Neural cell (in vitro differentiated cells): ENCODE measurements at regions not wholly inside any gene's neighbourhood (a gene's known extent, or its start where the extent isn't known, plus 50 kb on each side); places are given as distances from the start of the nearest gene placed in this dataset.

Source experiments
- H2AFZ ChIP-seq: fragments of 200-600, 300-800 bp; sonication (generic), shearing (Covaris generic); 2 replicates; pipeline ENCODE4 v1.6.0; 2014; ENCODE audit warnings: low read depth, mild to moderate bottlenecking, antibody characterized with exemption, low read length, moderate library complexity
- H3F3A ChIP-seq: fragments of 200-600 bp; shearing (Covaris generic); 2 replicates; pipeline ENCODE4 v1.6.1; 2016; ENCODE audit warnings: mild to moderate bottlenecking, moderate library complexity, mixed read lengths, antibody characterized with exemption, low read length; ENCODE audit not compliant: insufficient read depth, poor library complexity, severe bottlenecking
- H3K27ac ChIP-seq: fragments of 200-600, 300-800 bp; sonication (generic), shearing (Covaris generic); 2 replicates; pipeline ENCODE4 v1.5.1; 2014; ENCODE audit warnings: mild to moderate bottlenecking, low read length, moderate library complexity
- H3K27me3 ChIP-seq: fragments of 300-800, 200-600 bp; sonication (generic), shearing (Covaris generic); 2 replicates; pipeline ENCODE4 v1.6.0; 2014; ENCODE audit warnings: mild to moderate bottlenecking, low read depth, low read length, moderate library complexity; ENCODE audit not compliant: insufficient read depth
- H3K36me3 ChIP-seq: fragments of 300-800, 200-600 bp; sonication (generic), shearing (Covaris generic); 2 replicates; pipeline ENCODE4 v1.5.1; 2014; ENCODE audit warnings: mild to moderate bottlenecking, antibody characterized with exemption, low read length, moderate library complexity; ENCODE audit not compliant: insufficient read depth
- H3K4me2 ChIP-seq: fragments of 300-800, 200-600 bp; sonication (generic), shearing (Covaris generic); 2 replicates; pipeline ENCODE4 v1.6.0; 2014; ENCODE audit warnings: mild to moderate bottlenecking, low read length
- H3K4me3 ChIP-seq: fragments of 300-800, 200-600 bp; sonication (generic), shearing (Covaris generic); 2 replicates; pipeline ENCODE4 v1.5.1; 2014; ENCODE audit warnings: mild to moderate bottlenecking, low read length, moderate library complexity
- H3K79me2 ChIP-seq: fragments of 200-600 bp; shearing (Covaris generic); replicated peaks from 2 replicates; pipeline ENCODE4 v1.6.0; 2014; ENCODE audit warnings: mild to moderate bottlenecking, low read length, moderate library complexity; ENCODE audit not compliant: insufficient read depth
- H3K9ac ChIP-seq: fragments of 300-800, 200-600 bp; sonication (generic), shearing (Covaris generic); 2 replicates; pipeline ENCODE4 v1.6.1; 2016; ENCODE audit warnings: mild to moderate bottlenecking, low read length, mixed read lengths
- H3K9me2 ChIP-seq: fragments of 200-600 bp; shearing (Covaris generic); 2 replicates; pipeline ENCODE4 v1.6.1; 2016; ENCODE audit warnings: mild to moderate bottlenecking, low read length, mixed read lengths; ENCODE audit not compliant: insufficient read depth
- H3K9me3 ChIP-seq: fragments of 200-600, 300-800 bp; sonication (generic), shearing (Covaris generic); 2 replicates; pipeline ENCODE4 v1.6.1; 2016; ENCODE audit warnings: mild to moderate bottlenecking, mixed run types, low read length, moderate library complexity, mixed read lengths
- H4K20me1 ChIP-seq: fragments of 200-600 bp; shearing (Covaris generic); 2 replicates; pipeline ENCODE4 v1.6.1; 2016; ENCODE audit warnings: mild to moderate bottlenecking, mixed run types; ENCODE audit not compliant: insufficient read depth
- EP300 ChIP-seq: fragments of 450-650 bp; conservative IDR thresholded peaks from 2 replicates; pipeline ENCODE4 v1.6.1; 2014; ENCODE audit warnings: antibody characterized with exemption, mild to moderate bottlenecking, moderate library complexity; ENCODE audit not compliant: poor library complexity, severe bottlenecking
- EZH2 ChIP-seq: fragments of 200-600, 300-800 bp; shearing (Covaris generic), sonication (generic); IDR thresholded peaks from 2 replicates; pipeline ENCODE4 v1.6.1; 2014; ENCODE audit warnings: antibody characterized with exemption, low read length, borderline replicate concordance, mild to moderate bottlenecking; ENCODE audit not compliant: insufficient read depth, poor library complexity, severe bottlenecking
- MXI1 ChIP-seq: fragments of 450-650 bp; conservative IDR thresholded peaks from 2 replicates; pipeline ENCODE4 v1.6.1; 2014; ENCODE audit warnings: antibody characterized with exemption, mild to moderate bottlenecking; ENCODE audit not compliant: poor library complexity, severe bottlenecking
- POLR2AphosphoS5 ChIP-seq: IDR thresholded peaks from 2 replicates; pipeline ENCODE4 v1.6.1; 2012
- RAD21 ChIP-seq: fragments of 450-650 bp; conservative IDR thresholded peaks from 2 replicates; pipeline ENCODE4 v1.6.1; 2014; ENCODE audit warnings: antibody characterized with exemption, mild to moderate bottlenecking, moderate library complexity
- SMC3 ChIP-seq: fragments of 450-650 bp; conservative IDR thresholded peaks from 2 replicates; pipeline ENCODE4 v1.6.1; 2014; ENCODE audit warnings: antibody characterized with exemption, mild to moderate bottlenecking, moderate library complexity; ENCODE audit not compliant: poor library complexity
- TAF1 ChIP-seq: IDR thresholded peaks from 2 replicates; pipeline ENCODE4 v1.6.1; 2012; ENCODE audit warnings: low read depth
- TF ChIP-seq, protein P1 (sequence below): fragments of 450-650 bp; IDR thresholded peaks from 2 replicates; pipeline ENCODE4 v1.5.1; 2014; ENCODE audit warnings: antibody characterized with exemption, mild to moderate bottlenecking, moderate library complexity; ENCODE audit not compliant: poor library complexity, severe bottlenecking
- TF ChIP-seq, protein P2 (sequence below): IDR thresholded peaks from 2 replicates; pipeline ENCODE4 v1.6.1; 2012; ENCODE audit warnings: borderline replicate concordance

DNA sequence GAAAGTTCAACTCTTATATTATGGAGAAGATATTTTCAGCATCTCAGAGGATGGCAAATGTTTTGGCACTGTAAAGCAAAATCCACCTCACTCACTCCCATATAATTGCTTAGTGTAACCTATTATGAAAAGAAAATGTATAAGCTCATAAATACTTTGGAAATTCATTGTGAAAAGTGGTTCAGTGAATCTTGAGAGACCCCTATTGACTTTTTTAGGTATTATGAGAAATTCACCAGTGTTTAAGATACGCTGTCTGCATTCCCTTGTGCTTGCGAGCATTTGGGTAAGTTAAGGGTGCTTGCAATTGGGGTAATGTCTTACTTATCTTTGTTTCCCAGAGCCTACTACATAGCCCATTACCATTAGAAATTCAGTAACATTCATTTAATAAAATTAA, 66.3 kb upstream of the BMP5 start:
- no peak overlapping the region for H3K27ac ChIP-seq
- H3F3A ChIP-seq: no peaks in the 10 kb centered on the region
- H3K27me3 ChIP-seq: no peaks in the 10 kb centered on the region
- H3K9me3 ChIP-seq: no peaks in the 10 kb centered on the region
- no peaks in the 10 kb centered on the region for H3K79me2 ChIP-seq
- no peak overlapping the region for H3K9ac ChIP-seq
- H3K4me2 ChIP-seq: no peak overlapping the region
- H2AFZ ChIP-seq: no peak overlapping the region
- H3K9me2 ChIP-seq: no peaks in the 10 kb centered on the region
- no peak overlapping the region for H3K4me3 ChIP-seq
- H3K36me3 ChIP-seq: no peaks in the 10 kb centered on the region
- TF ChIP-seq, protein P1, sequence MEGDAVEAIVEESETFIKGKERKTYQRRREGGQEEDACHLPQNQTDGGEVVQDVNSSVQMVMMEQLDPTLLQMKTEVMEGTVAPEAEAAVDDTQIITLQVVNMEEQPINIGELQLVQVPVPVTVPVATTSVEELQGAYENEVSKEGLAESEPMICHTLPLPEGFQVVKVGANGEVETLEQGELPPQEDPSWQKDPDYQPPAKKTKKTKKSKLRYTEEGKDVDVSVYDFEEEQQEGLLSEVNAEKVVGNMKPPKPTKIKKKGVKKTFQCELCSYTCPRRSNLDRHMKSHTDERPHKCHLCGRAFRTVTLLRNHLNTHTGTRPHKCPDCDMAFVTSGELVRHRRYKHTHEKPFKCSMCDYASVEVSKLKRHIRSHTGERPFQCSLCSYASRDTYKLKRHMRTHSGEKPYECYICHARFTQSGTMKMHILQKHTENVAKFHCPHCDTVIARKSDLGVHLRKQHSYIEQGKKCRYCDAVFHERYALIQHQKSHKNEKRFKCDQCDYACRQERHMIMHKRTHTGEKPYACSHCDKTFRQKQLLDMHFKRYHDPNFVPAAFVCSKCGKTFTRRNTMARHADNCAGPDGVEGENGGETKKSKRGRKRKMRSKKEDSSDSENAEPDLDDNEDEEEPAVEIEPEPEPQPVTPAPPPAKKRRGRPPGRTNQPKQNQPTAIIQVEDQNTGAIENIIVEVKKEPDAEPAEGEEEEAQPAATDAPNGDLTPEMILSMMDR: no peak
- no peak for TF ChIP-seq TAF1
- no peaks in the 10 kb centered on the region for H4K20me1 ChIP-seq

DNA sequence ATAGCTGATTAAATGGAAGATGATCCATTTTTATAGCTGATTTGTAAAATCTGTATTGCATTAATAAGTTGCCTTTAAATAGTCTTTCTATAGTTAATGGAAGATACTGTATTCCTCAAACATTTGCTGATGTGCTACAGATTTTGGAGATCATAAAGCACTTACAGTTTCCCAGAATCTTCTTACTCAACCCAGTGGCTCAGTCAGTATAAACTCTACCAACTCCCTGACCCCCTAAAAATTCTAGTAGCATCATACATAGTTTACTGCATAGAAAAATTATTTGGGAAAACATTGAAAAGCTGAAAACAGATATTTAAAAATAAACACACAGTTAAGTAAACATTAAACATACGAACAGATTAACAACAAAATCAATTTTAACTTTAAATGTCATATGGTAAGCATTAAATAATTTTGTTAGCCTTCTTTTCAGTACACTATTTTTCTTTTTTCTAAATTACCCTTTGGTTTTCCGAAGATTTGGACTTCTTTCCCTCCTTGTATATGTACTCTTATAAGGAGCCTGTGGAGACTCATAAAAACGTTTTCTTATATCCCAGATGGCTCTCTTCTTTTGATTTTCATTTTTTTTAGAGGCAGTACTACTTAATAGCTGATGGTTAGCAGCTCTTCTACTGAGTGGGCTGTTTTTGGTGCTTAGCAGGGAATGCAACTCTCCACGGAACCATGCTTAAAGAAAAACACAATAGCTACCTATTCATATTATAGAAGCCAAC, 62.7 kb upstream of the BMP5 start:
- H3K9me3 ChIP-seq: no peaks in the 10 kb centered on the region
- no peak for TF ChIP-seq RAD21
- TF ChIP-seq SMC3: no peak
- no peak for TF ChIP-seq MXI1
- TF ChIP-seq, protein P2, sequence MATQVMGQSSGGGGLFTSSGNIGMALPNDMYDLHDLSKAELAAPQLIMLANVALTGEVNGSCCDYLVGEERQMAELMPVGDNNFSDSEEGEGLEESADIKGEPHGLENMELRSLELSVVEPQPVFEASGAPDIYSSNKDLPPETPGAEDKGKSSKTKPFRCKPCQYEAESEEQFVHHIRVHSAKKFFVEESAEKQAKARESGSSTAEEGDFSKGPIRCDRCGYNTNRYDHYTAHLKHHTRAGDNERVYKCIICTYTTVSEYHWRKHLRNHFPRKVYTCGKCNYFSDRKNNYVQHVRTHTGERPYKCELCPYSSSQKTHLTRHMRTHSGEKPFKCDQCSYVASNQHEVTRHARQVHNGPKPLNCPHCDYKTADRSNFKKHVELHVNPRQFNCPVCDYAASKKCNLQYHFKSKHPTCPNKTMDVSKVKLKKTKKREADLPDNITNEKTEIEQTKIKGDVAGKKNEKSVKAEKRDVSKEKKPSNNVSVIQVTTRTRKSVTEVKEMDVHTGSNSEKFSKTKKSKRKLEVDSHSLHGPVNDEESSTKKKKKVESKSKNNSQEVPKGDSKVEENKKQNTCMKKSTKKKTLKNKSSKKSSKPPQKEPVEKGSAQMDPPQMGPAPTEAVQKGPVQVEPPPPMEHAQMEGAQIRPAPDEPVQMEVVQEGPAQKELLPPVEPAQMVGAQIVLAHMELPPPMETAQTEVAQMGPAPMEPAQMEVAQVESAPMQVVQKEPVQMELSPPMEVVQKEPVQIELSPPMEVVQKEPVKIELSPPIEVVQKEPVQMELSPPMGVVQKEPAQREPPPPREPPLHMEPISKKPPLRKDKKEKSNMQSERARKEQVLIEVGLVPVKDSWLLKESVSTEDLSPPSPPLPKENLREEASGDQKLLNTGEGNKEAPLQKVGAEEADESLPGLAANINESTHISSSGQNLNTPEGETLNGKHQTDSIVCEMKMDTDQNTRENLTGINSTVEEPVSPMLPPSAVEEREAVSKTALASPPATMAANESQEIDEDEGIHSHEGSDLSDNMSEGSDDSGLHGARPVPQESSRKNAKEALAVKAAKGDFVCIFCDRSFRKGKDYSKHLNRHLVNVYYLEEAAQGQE: no peak
- TF ChIP-seq, protein P1: no peak
- TF ChIP-seq EZH2: no peak
- no peak for TF ChIP-seq POLR2AphosphoS5
- TF ChIP-seq TAF1: no peak
- no peak for TF ChIP-seq EP300
- H3K9ac ChIP-seq: no peak overlapping the region
- no peaks in the 10 kb centered on the region for H3K9me2 ChIP-seq
- no peak overlapping the region for H2AFZ ChIP-seq
- no peaks in the 10 kb centered on the region for H3K36me3 ChIP-seq
- no peak overlapping the region for H3K4me3 ChIP-seq
- H3K4me2 ChIP-seq: no peak overlapping the region
- H4K20me1 ChIP-seq: no peaks in the 10 kb centered on the region
- H3K27me3 ChIP-seq: no peaks in the 10 kb centered on the region
- no peaks in the 10 kb centered on the region for H3F3A ChIP-seq
- H3K27ac ChIP-seq: no peak overlapping the region
- no peaks in the 10 kb centered on the region for H3K79me2 ChIP-seq
